A673 (cell line): ENCODE measurements at regions not wholly inside any gene's neighbourhood (a gene's known extent, or its start where the extent isn't known, plus 50 kb on each side); places are given as distances from the start of the nearest gene placed in this dataset.

Experiments
- CTCF ChIP-seq: fragments of 300-800, 200-600 bp; sonication (generic); conservative IDR thresholded peaks from 2 replicates; pipeline ENCODE4 v1.5.1; 2017; ENCODE audit warnings: low read depth, mild to moderate bottlenecking, antibody characterized with exemption, low read length, moderate library complexity, mixed read lengths
- EZH2 ChIP-seq: fragments of 200-600 bp; sonication (generic); IDR thresholded peaks from 2 replicates; pipeline ENCODE4 v1.6.1; 2017; ENCODE audit warnings: borderline replicate concordance, low read depth, mild to moderate bottlenecking, mixed read lengths, antibody characterized with exemption, low read length; ENCODE audit not compliant: poor library complexity, severe bottlenecking

- TF ChIP-seq EZH2 (no peak), CTCF (no peak)
Measured at GRCh38 chr9:131800843-131801242, 61.0 kb upstream of the RAPGEF1 start.
